Neural progenitor cell (in vitro differentiated cells): ENCODE measurements at regions not wholly inside any gene's neighbourhood (a gene's known extent, or its start where the extent isn't known, plus 50 kb on each side); places are given as distances from the start of the nearest gene placed in this dataset.

Source experiments
- CTCF ChIP-seq: fragments of 200-600 bp; sonication (generic); IDR thresholded peaks from 2 replicates; pipeline ENCODE4 v1.5.1; 2017; ENCODE audit warnings: antibody characterized with exemption, mild to moderate bottlenecking
- EZH2 ChIP-seq: fragments of 200-600 bp; sonication (generic); IDR thresholded peaks from 2 replicates; pipeline ENCODE4 v1.6.1; 2017; ENCODE audit warnings: antibody characterized with exemption, mild to moderate bottlenecking, moderate library complexity
- EZH2phosphoT487 ChIP-seq: fragments of 200-600 bp; sonication (generic); IDR thresholded peaks from 2 replicates; pipeline ENCODE4 v1.6.1; 2017; ENCODE audit warnings: antibody characterized with exemption

GRCh38 chr1:68953311-68953710, 456.4 kb upstream of the DEPDC1 start:
- no peak for TF ChIP-seq CTCF
- no peak for TF ChIP-seq EZH2
- no peak for TF ChIP-seq EZH2phosphoT487
